OCI-M1 (cell line): ENCODE measurements at regions not wholly inside any gene's neighbourhood (a gene's known extent, or its start where the extent isn't known, plus 50 kb on each side); places are given as distances from the start of the nearest gene placed in this dataset.
"Not testable (repeated sequence)": the region's sequence is repeated elsewhere in the genome, so short reads cannot be mapped to it uniquely, and the experiment has no call there.

Source experiments
- DNase-seq: peaks from one replicate; lab custom pipeline; 2025; lab: John Stamatoyannopoulos, UW

DNA sequence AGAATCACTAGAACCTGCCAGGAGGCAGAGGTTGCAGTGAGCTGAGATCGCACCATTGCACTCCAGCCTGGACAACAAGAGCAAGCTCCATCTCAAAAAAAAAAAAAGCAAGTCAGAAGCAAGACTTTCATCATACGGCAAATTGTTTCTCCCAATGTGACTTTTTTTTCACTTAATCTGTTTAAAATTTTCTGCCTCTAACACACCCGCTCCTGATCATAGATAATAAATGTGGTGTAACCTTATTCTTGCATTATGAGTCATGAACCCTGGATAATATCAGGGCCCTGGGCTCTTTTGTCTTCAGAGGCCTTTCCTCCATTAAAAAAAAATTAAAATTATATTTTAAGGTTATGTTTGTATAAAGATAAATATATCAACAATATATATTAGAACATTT is 111.4 kb upstream of the JCAD start:
- DNase-seq: peak; percentile 73

DNA sequence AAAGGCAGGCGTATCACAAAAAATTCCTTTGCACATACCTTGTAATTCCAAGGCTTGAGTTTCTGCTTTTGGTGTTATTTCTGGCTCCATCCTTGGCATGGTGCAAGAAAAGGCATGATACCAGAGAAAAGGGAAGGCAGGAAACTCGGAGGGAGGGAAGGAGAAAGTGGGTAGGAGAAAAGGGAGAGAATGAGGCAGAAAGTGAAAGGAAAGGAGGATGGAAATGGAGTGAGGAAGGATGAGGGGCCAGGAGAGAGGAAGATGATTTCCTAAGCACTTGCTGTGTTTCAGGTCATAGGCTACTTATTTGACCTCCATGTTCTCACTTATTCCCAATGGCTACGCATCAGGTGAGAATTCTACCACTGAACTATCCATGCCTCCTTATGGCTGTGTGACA is 110.8 kb upstream of the JCAD start:
- no peak for DNase-seq

DNA sequence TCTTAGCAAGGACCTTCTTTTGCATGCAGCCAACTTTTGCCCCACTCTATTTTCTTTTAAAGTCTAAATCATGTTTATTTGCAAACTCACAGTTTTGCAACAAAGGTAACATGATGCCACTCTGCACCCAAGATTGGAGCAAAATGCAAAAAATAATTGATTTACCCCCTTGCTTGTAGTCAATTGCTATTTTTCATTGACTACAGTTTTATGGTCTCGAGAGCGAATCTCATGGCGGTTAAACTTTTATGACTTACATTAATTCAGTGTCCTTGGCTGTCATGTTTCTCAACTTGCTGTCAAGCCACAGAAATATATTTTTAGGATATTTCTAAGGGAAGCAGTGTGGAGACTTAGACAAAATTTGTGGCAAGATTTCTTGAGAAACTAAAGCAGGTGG is 110.0 kb upstream of the JCAD start:
- no peak for DNase-seq

DNA sequence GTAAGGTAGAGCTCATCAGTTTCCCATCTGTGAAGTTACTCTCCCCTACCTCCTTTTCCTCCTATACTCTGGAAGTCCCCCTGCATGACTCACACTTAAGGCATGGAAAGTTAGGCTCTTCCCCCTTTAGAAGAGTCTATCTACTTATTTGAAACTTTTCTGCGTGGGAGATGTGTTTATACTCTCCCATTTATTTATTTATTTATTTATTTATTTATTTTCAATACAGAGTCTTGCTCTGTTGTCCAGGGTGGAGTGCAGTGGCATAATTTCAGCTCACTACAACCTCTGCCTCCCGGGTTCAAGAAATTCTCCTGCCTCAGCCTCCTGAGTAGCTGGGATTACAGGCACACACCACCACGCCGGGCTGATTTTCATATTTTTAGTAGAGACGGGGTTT is 107.5 kb upstream of the JCAD start:
- DNase-seq: no peak

DNA sequence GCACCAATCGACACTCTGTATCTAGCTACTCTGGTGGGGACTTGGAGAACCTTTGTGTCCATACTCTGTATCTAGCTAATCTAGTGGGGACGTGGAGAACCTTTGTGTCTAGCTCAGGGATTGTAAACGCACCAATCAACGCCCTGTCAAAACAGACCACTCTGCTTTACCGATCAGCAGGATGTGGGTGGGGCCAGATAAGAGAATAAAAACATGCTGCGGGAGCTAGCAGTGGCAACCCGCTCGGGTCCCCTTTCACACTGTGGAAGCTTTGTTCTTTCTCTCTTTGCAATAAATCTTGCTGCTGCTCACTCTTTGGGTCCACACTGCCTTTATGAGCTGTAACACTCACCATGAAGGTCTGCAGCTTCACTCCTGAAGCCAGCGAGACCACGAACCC is 104.0 kb upstream of the JCAD start:
- DNase-seq: not testable (repeated sequence)

DNA sequence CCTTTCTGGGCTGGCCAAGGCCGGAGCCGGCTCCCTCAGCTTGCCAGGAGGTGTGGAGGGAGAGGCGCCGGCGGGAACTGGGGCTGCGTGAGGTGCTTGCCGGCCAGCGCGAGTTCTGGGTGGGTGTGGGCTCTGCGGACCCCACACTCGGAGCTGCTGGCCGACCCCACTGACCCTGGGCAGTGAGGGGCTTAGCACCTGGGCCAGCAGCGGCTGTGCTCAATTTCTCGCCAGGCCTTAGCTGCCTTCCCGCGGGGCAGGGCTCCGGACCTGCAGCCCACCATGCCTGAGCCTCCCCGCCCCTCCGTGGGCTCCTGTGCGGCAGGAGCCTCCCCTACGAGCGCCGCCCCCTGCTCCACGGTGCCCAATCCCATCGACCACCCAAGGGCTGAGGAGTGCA is 103.4 kb upstream of the JCAD start:
- DNase-seq: not testable (repeated sequence)

DNA sequence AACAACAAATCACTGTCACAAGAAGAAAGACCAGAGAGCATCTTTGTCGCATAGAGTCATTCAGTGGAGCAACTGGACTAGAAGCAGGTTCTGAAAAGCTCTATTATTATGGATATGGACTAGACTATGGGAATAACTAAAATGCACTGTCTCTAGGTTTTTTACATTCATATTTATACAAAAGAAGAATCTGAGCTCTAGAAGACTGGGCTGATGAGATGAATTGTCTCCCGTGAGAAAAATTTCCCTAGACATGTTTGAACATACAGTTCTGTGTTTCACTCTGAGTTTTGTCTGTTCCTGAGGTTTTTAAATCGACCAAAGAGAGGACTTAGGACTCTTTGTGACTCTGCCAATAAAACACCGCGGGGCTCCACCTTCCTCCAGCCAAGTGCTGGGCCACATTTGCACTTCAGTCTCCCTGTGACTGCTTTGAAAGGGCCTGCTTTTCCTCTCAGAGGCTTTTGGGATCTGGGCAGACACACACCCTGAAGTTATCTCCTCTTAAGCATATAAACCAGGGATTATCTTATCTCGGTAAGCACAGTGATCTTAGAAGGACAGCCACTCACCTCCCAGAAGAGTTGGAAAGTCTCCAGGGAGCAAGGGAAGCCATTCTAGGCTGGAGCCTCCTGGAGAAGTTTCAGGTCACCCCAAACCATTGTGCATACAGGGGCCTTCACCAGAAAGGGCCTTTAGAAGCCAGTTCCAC is 101.0 kb upstream of the JCAD start:
- peak; percentile 27 for DNase-seq

DNA sequence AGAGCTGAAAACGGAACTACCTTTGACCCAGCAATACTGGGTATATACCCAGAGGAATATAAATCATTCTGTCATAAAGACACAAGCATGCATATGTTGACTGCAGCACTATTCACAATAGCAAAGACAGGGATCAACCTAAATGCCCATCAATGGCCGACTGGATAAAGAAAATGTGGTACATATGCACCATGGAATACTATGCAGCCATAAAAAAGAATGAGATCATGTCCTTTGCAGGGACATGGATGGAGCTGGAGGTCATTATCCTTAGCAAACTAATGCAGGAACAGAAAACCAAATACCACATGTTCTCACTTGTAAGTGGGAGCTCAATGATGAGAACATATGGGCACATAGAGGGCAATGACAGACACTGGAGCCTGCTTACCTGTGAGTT is 100.2 kb upstream of the JCAD start:
- not testable (repeated sequence) for DNase-seq

DNA sequence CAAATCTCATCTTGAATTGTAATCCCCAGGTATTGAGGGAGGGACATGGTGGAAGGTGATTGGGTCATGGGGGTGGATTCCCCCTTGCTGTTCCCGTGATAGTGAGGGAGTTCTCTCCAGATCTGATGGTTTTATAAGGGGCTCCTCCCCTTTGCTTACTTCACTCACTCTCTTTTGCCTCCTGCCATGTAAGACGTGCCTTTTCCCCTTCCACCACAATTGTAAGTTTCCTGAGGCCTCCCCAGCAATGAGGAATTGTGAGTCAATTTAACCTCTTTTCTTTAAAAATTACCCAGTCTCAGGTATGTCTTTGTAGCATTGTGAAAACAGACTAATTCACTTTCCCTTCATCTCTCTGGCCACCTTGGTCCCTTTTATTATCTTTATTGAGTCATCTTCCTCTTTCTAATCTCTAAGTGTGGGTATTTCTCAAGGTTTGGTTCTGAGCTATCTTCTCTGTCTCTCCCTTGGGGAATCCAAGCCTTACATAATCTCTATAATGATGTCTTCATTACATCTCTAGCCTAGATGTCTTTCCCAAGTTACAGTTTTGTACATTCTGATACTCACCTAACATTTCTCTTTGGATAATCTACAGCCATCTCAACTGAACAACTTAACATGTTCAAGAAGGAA is 99.1 kb upstream of the JCAD start:
- DNase-seq: peak; percentile 27

DNA sequence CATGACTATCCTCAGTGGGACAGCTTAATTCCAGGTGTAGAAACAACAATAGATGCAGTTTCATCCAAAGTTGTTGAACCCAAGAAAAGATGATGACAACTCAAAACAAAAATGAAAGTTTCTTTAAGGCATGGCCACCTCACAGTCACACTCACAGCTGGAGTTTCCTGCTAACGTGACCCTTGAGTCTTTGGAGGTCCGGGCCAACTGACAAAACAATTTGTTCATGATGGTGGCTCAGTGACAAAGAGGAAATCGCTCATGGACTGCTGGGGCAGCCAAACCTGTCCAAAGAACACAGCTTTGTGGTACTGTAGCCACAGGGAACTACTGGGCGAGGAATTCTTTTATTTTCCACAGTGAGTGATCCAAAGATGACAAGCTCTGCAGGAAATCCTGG is 96.0 kb upstream of the JCAD start:
- DNase-seq: no peak

DNA sequence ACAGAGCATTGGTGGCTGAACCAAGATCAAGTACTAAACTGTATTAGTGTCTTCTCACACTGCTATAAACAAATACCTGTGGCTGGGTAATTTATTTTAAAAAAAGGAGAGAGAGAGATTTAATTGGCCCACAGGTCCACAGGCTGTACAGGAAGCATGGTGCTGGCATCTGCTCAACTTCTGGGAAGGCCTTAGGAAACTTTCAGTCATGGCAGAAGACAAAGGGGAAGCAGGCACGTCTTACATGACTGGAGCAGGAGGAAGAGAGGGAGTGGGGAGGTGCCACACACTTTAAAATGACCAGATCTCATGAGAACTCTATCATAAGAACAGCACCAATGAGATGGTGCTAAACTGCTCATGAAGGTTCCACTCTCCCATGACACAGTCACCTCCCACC is 95.2 kb upstream of the JCAD start:
- DNase-seq: no peak

DNA sequence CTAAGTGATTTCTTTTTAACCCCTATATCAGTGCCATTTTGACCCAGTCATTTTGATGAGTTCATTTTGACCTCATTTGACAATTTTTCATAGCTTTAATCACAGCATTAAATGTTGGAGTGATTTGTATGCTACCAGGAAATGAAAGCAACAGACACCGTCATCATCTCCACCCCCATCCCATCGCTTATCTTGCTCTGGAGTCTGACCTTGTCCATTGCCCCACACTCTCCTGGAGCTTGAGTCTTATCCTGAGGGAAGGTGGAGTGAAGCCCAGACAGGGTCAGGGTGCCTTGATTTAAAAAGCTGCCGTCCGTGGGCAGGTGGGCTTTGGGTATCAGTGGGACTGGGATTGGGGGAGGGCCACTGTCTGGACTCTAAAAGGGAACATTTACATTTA is 94.7 kb upstream of the JCAD start:
- no peak for DNase-seq

DNA sequence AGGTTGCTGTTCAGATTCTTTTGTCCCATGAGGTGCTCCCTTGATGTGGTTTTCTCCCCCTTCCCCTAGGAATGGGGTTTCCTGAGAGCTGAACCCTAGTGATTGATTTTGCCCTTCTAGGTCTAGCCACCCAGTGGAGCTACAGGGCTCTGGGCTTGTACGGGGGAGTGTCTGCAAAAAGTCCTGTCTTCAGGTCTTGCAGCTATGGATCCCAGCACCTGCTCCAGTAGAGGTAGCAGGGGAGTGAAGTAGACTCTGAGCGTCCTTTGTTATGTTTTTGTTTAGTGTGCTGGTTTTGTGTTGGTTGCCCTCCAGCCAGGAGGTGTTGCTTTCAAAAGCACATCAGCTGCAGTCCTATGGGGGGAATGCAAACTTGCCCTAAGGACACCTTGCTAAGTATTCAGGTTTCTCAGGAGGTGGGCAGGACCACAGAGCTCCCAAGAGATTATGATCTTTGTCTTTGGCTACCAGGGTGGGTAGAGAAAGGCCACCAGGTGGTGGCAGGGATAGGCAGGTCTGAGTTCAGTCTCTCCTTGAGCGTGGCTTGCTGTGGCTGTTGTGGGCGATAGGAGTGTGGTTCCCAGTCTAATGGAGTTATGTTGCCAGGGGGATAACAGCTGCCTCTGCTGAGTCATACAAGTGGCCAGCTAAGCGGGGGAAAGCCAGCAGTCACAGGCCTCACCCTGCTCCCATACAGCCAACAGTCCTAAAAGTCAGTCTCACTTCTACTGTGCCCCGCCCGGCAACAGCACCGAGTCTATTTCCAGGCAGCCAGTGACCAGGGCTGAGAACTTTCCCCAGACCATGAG is 92.4 kb upstream of the JCAD start:
- DNase-seq: peak; percentile 93

DNA sequence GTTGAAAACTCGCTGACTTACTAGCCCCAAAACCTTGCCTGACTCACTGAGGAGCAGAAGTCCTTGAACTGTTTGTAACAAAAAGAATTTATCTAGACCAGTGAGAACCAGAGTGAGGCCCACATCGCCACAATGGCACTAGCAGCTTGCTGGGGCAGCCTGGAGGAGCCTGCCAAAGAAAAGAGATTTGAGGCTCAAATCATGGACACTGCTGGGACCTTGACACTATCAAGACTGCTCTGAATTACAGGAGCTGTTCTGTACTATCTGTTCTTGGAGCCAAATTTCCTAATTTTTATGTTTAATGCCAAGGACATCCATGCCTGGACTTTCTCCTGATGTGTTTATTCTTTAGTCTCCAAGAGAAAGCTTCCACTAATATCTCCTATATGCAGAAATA is 82.0 kb upstream of the JCAD start:
- no peak for DNase-seq

DNA sequence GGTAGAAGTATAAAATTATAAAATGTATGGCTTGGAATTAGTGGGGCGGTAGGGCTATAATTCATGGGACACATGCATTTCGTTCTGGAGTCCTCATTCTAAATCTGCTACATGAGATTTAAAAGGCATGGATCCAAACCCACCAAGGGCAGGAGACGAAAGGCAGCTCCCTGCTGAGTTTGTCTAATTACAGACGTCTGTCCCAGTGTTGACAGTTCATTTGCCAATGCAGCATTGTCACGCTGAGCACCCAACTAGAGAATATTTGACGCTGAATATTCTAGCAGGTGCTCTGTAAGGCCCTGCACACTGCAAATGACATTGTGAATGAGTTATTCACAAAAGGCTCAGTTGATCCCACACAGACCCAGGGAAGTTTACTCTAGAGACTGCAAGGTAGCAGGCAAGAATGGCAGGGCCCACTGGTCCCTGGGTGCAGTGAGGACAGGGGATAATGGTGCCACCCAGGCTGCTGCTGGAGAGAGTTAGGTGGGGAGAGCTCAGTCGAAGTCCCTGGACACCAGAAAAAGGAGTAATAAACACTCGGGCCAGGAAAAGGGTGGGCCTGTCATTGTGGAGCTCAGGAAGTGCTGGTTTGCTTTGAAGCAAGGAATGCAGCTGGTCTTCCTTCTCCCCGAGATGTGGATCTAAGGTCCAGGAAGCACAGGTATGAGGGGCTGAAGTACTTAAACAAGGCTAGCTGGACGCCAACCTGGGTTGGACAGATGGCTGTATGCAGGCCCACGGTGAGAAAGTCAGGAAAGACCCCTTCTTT is 75.0 kb upstream of the JCAD start:
- DNase-seq: no peak

DNA sequence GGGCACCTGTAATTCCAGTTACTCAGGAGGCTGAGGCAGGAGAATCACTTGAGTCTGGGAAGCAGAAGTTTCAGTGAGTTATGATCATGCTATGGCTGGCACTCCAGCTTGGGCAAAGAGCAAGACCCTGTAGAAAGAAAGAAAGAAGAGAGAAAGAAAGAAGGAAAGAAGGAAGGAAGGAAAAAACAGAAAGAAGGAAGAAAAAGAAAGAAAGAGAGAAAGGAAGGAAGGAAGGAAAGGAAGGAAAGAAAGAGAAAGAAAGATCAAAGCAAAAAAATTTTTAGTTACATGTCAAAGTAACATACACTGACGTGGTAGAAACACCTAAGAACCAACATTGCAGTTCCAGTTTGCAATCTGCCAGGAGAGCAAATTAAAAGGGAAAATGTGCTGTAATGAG is 73.8 kb upstream of the JCAD start:
- DNase-seq: no peak

DNA sequence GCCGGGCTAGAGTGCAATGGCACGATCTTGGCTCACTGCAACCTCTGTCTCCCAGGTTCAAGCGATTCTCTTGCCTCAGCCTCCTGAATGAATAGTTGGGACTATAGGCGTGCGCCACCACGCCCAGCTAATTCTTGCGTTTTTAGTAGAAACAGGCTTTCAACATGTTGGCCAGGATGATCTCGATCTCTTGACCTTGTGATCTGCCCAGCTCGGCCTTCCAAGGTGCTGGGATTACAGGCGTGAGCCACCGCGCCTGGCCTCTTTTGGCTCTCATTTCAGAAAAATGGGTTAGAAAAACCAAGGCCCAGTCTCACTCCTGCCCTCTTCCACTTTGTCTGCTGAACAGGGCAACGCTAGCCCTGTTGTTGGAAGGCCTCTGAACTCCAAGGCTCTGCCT is 72.0 kb upstream of the JCAD start:
- DNase-seq: not testable (repeated sequence)

DNA sequence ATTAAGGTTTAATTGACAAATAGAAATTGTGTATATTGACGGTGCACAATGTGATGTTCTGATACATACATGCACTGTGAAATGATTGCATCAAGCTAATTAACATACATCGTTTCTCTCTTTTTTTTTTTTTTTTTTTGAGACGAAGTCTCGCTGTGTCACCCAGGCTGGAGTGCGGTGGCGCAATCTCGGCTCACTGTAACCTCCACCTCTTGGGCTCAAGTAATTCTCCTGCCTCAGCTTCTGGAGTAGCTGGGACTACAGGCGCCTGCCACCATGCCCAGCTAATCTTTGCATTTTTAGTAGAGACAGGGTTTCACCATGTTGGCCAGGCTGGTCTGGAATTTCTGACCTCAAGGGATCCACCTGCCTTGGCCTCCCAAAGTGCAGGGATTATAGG is 69.9 kb upstream of the JCAD start:
- not testable (repeated sequence) for DNase-seq

DNA sequence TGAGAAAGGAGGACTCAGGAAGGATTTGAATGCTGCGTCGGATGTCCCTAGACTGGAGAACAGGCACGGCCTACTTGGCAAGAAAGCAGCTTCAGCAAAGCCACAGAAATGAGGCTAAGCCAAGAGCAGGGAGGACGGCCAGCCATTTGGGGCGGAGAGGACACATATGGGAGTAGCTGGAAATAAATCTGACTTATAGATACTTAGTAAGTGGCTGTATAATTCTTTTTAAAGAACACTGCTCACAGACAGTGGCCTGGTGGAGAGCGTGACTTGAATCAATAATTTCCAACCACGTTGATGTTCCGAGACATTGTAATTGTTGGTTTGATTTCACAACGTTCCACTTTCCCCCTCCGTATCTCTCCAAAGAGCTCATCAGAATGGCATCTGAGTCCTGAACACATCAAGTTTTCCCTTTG is 67.7 kb upstream of the JCAD start:
- DNase-seq: no peak

DNA sequence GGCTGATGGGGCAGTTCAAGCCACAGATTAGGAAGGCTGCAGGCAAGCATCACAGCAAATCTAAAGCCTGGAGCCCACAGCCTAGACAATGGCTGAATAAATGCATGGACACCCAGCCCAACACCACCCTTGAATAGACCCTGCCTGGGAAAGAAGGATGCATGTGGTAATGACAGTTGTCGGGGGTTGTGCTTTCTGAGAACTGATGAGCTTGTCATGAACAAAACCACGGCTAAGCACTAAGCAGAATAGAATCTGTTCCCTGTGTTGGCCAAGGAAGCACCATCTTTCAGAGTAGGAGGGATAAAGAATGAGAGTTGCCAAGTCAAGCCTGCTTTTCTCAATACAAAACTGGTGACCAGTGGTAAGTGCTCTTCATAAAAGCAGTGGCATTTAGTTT is 66.1 kb upstream of the JCAD start:
- no peak for DNase-seq

DNA sequence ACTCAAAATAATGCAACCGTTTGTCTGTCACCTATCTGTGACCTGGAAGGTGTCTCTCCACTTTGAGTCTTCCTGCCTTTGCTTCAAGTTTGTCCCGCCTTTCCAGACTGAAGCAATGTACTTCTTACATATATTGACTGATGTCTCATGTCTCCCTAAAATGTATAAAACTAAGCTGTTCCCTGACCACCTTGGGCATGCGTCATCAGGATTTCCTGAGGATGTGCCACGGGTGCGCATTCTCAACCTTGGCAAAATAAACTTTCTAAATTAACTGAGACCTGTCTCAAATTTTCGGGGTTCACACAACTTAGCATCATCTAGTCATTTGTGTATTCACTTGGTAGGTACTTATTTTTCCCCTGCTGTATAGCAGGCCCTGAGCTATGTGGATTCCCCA is 65.3 kb upstream of the JCAD start:
- no peak for DNase-seq

DNA sequence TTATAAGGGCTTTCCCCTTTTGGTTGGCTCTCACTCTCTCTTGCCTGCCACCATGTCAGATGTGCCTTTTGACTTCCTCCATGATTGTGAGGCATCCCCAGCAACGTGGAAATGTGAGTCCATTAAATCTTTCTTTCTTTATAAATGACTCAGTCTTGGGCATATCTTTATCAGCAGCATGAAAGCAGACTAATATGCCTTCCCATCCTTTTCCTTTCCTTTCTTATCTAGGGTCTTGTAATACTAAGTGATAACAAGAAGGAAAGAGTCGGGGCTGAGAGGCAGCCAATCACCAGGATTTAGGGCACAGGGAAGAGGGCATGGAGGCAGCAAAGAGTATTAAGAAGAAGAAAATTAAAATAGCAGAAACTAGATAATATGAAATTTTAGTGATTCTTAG is 62.0 kb upstream of the JCAD start:
- no peak for DNase-seq
